ENCODE measurements at regions not wholly inside any gene's neighbourhood (a gene's known extent, or its start where the extent isn't known, plus 50 kb on each side); places are given as distances from the start of the nearest gene placed in this dataset.

GRCh38 chr3:106512846-106513245 lies 644.0 kb upstream of the CBLB start:
- no peak overlapping the region for H3K4me3 ChIP-seq
- 97 to 100% methylated on average over 1 of the region's 1 CpG for WGBS, 2 donors
- H3K9me3 ChIP-seq: no peaks in the 10 kb centered on the region
- FAIRE-seq (no peak), ATAC-seq (no peak), DNase-seq (no peak)
- H3K4me1 ChIP-seq: no peaks in the 10 kb centered on the region
- H3K36me3 ChIP-seq: no peaks in the 10 kb centered on the region
- H3K27me3 ChIP-seq: no peaks in the 10 kb centered on the region
- no peak for TF ChIP-seq CTCF (IDR thresholded peaks at IDR 0.05)
- intact Hi-C loops (cut with DNase I): no loop called here
- no peak overlapping the region for H3K27ac ChIP-seq

GRCh38 chr3:106514431-106514830 lies 645.6 kb upstream of the CBLB start:
- no peaks in the 10 kb centered on the region for H3K36me3 ChIP-seq
- no peak for TF ChIP-seq CTCF (IDR thresholded peaks at IDR 0.05)
- DNase-seq (no peak), ATAC-seq (no peak), FAIRE-seq (no peak)
- no peaks in the 10 kb centered on the region for H3K27me3 ChIP-seq
- no peaks in the 10 kb centered on the region for H3K9me3 ChIP-seq
- H3K27ac ChIP-seq: no peak overlapping the region
- no peaks in the 10 kb centered on the region for H3K4me1 ChIP-seq
- no peak overlapping the region for H3K4me3 ChIP-seq
- WGBS, 2 donors: 60 to 66% methylated on average over 4 of the region's 4 CpGs
- intact Hi-C loops (cut with DNase I): no loop called here

- no peak for FAIRE-seq
- intact Hi-C loops (cut with DNase I): no loop called here
- Histone ChIP-seq H3K36me3 (no peaks in the 10 kb centered on the region), H3K9me3 (no peaks in the 10 kb centered on the region), H3K4me1 (no peaks in the 10 kb centered on the region), H3K27ac (no peak overlapping the region), H3K4me3 (no peak overlapping the region), H3K27me3 (no peaks in the 10 kb centered on the region)
- no peak for ATAC-seq
- no peak for DNase-seq
- no peak for TF ChIP-seq CTCF (IDR thresholded peaks at IDR 0.05)
These were observed 649.7 kb upstream of the CBLB start for GRCh38 chr3:106518516-106518915.

GRCh38 chr3:106522397-106522796 lies 653.6 kb upstream of the CBLB start:
- H3K4me1 ChIP-seq: no peaks in the 10 kb centered on the region
- H3K4me3 ChIP-seq: no peak overlapping the region
- no peaks in the 10 kb centered on the region for H3K27me3 ChIP-seq
- no peaks in the 10 kb centered on the region for H3K36me3 ChIP-seq
- DNase-seq (no peak), FAIRE-seq (no peak), ATAC-seq (peak in 2 of 4 donors; percentile 69 to 74)
- TF ChIP-seq CTCF (IDR thresholded peaks at IDR 0.05): no peak
- intact Hi-C loops (cut with DNase I): no loop called here
- WGBS, 2 donors: 11 to 16% methylated on average over 4 of the region's 4 CpGs
- H3K9me3 ChIP-seq: no peaks in the 10 kb centered on the region
- H3K27ac ChIP-seq: no peak overlapping the region

GRCh38 chr3:106528932-106529331 lies 660.1 kb upstream of the CBLB start:
- TF ChIP-seq CTCF (IDR thresholded peaks at IDR 0.05): no peak
- no peaks in the 10 kb centered on the region for H3K9me3 ChIP-seq
- FAIRE-seq: no peak
- no peaks in the 10 kb centered on the region for H3K4me1 ChIP-seq
- ATAC-seq: no peak
- no peaks in the 10 kb centered on the region for H3K27me3 ChIP-seq
- DNase-seq: no peak
- H3K27ac ChIP-seq: no peak overlapping the region
- 67 to 84% methylated on average over 4 of the region's 4 CpGs for WGBS, 2 donors
- no peak overlapping the region for H3K4me3 ChIP-seq
- no peaks in the 10 kb centered on the region for H3K36me3 ChIP-seq
- intact Hi-C loops (cut with DNase I): no loop called here

Data from pancreas (tissue), 10 donors.